ENCODE measurements at regions not wholly inside any gene's neighbourhood (a gene's known extent, or its start where the extent isn't known, plus 50 kb on each side); places are given as distances from the start of the nearest gene placed in this dataset.

- no peak for DNase-seq
Observed at GRCh38 chr12:91836264-91836663, 309.4 kb downstream of the BTG1 start.

GRCh38 chr12:91835693-91836092, 310.0 kb downstream of the BTG1 start:
- no peak for DNase-seq

GRCh38 chr12:91833780-91834359, 311.8 kb downstream of the BTG1 start:
- DNase-seq: no peak

GRCh38 chr12:91825999-91826398, 319.6 kb downstream of the BTG1 start:
- DNase-seq: no peak

GRCh38 chr12:91824991-91825390, 320.7 kb downstream of the BTG1 start:
- DNase-seq: no peak

- DNase-seq: no peak
Observed at GRCh38 chr12:91819132-91819447, 326.6 kb downstream of the BTG1 start.

- no peak for DNase-seq
Observed at GRCh38 chr12:91818227-91819131, 327.2 kb downstream of the BTG1 start.

GRCh38 chr12:91817517-91817916, 328.1 kb downstream of the BTG1 start:
- DNase-seq: no peak

GRCh38 chr12:91813701-91814100, 331.9 kb downstream of the BTG1 start:
- DNase-seq: no peak

GRCh38 chr12:91811481-91812287, 334.0 kb downstream of the BTG1 start:
- DNase-seq: peak; percentile 73

GRCh38 chr12:91810531-91811451, 334.9 kb downstream of the BTG1 start:
- no peak for DNase-seq

GRCh38 chr12:91810077-91810476, 335.6 kb downstream of the BTG1 start:
- DNase-seq: no peak

GRCh38 chr12:91805031-91805430, 340.6 kb downstream of the BTG1 start:
- DNase-seq: no peak

GRCh38 chr12:91804533-91804932, 341.1 kb downstream of the BTG1 start:
- no peak for DNase-seq

GRCh38 chr12:91801048-91801447, 344.6 kb downstream of the BTG1 start:
- no peak for DNase-seq

GRCh38 chr12:91793676-91794075, 352.0 kb downstream of the BTG1 start:
- no peak for DNase-seq

- no peak for DNase-seq
Observed at GRCh38 chr12:91792597-91792996, 353.0 kb downstream of the BTG1 start.

- no peak for DNase-seq
Observed at GRCh38 chr12:91786499-91787272, 359.0 kb downstream of the BTG1 start.

- no peak for DNase-seq
Observed at GRCh38 chr12:91785655-91786498, 359.8 kb downstream of the BTG1 start.

GRCh38 chr12:91781114-91781513, 364.5 kb downstream of the BTG1 start:
- no peak for DNase-seq

GRCh38 chr12:91778938-91779400, 366.7 kb downstream of the BTG1 start:
- peak; percentile 21 for DNase-seq

Data from stimulated activated CD4-positive, alpha-beta T cell treated with anti-CD3 and anti-CD28 coated beads, Interleukin-12 subunit alpha, Interleukin-12 subunit beta, amount 100 ng/mL, for 4 hours (primary cell).